ENCODE measurements at regions not wholly inside any gene's neighbourhood (a gene's known extent, or its start where the extent isn't known, plus 50 kb on each side); places are given as distances from the start of the nearest gene placed in this dataset.

DNA sequence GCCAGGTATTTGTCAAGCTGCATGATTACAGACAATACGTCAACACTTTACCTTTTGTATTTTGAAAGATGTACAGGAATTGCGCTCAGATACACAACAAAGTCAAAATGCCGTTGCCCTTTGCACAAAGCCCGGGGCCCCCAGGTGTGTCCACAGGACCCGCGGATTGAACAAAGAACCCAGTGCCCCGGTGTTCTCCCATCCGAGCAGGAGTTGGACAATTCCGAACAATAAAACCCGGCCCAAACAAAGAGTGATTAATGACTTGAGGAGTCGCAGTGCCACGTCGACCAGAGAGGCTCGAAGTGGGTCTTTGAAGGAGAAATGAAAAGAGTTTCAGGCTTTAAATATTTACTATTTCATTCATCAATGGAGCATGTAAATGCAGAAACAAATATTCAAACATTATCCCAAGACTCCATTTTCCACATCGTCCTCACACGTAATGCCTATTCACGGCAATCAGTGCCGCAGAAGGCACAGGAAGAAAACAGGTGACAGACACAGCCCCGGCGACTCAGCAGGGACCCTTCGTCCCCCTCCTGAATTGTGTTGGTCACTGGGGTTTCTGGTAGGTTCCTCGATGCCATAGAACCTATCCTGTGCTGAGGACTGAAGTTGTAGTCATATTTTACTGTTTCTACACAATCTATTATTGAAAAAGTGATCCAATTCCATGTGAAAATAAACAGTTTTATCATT is 70.9 kb upstream of the MGMT start:
- DNase-seq = no peak

DNA sequence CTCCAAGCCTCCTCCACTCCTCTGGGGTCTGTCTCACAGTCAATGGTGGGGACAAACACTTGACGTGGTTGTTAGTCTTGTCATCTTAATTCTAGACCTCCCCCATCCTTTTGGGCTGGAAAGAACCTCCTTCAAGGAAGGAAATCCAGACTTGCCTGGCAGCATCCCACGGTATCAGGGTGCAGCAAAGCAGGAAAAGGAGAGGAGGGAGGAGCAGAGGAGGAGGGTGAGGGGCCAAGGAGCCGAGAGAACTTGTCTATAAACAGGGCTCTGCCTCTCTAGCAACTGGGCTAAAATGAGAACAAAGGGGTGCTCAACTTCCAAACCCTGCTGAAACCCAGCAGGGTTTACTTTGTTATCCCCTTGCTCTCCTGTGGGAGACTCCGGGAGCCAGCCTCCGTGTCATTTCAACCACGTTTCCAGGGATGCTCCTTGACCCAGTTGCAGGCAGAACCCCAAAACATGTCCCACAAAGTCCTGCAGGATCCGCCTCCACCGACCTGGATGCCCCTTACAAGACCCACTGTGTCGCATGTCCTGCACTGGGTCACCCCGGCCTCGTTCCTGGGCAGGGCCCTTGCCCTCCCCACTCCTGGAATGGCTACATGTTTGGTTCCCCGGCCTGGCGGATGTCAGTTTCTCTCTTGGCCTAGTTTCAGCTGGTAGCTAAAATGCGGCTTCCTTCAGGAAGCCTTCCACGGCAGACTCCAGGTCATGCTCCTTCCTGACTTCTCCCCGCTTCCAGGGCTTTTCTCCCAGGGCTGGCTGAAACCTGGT is 69.7 kb upstream of the MGMT start:
- DNase-seq = no peak

DNA sequence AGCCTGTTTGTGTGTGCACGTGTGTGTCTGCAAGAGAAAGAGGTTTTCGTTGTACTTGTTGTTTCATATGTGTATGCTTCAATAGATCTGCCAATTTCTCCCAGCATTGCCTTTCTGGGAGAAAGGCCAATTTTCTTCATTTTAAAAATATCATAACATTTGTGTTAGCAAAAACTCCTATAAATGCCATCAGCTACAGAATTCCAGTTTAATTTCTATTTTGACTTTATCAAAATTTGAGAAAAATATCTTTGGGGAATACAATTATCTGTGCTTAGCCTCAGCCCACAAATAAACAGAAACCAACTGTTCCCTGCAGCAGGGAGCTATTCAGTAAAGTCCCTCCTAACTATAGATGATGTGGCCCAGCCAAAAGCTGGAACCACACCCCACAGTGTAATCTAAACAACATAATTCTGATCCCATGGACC is 68.3 kb upstream of the MGMT start:
- DNase-seq = no peak

DNA sequence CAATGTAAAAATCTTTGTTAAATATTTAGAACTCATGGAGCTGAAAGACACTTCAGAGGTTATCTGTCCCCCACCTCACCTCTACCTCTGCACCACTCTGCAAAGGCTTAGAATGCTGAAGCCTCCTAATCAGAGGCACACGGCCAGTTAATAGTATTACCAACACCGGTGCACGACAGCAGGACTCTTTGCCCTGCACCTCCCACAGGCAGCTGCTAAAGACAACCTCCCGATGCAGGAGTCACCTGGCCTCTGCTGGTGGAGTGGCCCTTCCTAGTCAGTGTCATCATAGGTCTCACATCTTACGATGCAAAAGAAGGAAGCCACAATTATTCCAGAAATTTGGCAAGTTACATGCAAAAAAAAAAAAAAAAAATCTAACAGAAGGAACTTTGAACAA is 66.6 kb upstream of the MGMT start:
- no peak for DNase-seq

DNA sequence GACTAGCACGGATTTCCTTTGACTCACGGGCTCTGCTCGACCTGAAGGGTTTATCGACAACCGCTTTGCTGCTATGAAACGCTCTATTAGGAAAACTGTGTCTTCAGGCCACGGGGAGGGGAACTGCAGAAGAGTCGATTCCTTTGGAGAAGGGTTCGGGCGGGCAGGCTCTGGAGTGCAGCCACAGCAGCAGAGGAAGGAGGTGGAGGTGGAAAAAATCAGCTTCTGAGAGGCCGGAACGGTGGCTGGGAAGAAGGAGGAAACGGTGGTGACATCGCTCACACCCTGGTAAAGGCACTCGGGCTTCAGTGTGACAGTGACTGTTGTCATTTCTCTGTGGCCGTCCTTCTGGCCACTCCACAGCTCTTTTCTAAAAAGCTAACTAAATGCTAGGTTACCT is 64.6 kb upstream of the MGMT start:
- no peak for DNase-seq

DNA sequence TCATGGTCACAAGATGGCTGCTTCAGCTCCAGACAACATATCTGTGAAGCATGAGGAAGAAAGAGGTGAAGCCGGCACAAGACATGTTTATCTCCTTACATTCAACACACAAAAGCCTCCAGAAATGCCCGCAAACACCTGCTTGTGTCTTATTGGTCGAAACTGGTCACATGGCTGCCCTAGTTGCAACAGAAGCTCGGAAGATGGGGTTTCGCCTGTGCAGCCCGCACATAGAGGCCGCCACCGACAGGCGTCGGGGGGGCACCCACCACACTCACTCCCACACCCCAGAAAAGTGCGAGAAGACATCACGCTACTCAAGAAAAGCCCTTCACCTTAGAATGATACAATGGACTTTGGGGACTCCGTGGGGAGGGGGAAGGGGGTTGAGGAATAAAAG is 63.0 kb upstream of the MGMT start:
- no peak for DNase-seq

DNA sequence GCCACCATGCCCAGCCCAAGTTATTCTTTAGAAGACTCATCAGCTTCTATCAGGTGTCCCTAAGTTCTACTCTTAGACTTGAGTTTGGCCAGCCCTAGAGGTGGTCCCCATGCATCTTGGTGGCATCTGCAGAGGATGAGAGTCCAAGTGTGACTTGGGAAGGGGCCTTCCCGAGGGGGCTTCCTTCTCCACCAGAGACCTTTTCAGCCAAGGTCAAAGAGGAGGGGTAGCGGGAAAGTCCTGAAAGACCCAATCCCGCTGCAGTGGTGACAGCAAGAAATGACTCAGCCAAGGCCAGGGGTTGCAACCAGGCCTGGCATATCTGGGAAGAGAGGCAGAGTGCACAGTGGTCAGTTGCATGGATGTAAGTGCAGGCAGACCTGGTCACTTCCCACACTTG is 61.7 kb upstream of the MGMT start:
- no peak for DNase-seq

DNA sequence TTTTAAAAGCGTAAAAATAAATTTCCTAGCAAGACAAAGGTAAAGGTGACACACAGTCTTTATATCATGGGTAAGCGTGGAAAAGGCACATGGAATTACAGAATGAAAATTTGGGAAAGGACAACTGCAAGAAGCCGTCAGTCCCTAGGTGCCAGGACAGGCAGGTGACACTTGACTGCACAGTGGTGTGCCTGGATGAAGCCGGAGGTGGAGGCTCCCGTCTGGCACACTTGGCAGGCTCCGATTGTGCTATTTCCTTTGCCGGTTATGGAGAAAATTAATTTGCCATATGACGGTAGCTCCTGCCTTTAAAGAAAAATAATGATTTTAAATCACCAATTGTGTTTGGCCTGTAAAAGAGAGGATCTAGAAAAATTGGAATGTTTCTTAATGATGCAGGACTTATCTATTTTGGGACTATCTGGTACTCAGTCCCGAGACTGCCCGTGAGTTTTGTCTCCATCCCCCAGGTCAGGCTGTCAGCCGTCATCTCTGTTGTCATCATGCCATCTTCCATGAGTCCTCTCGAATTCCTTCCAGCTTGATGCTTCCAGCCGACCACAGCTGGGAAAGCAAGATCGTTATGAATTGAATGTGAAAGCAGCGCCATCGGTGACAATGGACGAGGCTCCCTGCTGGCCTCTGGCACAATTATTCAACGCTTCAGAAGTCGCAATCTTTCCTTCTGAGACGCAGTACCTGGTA is 56.2 kb upstream of the MGMT start:
- no peak for DNase-seq

DNA sequence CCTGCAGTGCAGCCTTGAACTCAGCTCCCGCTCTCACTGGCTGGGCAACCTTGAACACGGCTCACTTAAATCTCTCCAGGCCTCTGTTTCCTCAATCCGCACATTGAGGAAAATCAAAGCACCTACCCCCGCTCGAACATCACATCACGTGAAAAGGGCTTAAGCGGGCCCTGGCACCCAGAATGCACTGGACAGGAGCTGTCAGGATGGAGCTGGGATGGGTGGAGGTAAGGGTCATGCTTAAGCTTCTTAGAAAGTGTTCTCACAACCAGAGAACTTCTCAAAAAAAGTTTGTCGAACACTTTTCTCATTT is 55.7 kb upstream of the MGMT start:
- no peak for DNase-seq

DNA sequence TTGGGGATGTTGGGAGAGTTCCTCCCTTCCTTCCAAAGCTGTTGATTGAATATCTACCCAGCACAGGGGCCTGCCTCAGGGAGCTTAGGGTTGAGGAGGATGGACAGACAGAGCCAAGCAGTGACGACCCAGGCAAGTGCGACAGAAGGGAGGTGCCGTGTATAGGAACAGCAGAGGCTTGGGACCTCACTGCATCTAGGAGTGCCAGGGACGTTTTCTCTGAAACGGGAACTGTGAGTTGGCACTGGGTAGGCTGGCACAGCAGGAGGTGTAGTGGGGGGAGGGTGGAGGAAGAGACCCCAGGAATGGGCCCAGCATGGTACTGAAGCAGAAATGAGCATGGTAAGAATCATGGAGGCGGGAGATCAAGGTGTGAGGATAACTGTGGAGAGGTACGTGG is 55.3 kb upstream of the MGMT start:
- DNase-seq = no peak

DNA sequence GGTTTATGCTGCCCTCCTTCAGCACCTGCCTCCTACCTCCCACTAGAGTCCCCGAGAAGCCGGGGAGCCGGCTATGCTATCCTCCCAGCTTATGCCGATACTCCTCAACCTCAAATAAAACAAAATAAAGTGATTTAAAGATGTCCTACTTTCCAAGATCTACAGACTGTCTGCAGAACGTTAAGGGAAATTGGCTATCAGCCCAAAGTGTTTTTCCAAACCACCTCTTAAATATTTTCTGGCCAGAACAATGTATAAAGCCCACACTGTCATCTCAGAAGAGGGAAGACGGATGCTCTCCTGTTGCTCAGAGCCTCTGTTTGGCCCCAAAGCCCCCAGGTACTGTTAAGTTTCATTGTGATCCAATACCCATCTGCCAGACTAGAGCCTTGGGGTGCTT is 54.0 kb upstream of the MGMT start:
- DNase-seq = no peak

DNA sequence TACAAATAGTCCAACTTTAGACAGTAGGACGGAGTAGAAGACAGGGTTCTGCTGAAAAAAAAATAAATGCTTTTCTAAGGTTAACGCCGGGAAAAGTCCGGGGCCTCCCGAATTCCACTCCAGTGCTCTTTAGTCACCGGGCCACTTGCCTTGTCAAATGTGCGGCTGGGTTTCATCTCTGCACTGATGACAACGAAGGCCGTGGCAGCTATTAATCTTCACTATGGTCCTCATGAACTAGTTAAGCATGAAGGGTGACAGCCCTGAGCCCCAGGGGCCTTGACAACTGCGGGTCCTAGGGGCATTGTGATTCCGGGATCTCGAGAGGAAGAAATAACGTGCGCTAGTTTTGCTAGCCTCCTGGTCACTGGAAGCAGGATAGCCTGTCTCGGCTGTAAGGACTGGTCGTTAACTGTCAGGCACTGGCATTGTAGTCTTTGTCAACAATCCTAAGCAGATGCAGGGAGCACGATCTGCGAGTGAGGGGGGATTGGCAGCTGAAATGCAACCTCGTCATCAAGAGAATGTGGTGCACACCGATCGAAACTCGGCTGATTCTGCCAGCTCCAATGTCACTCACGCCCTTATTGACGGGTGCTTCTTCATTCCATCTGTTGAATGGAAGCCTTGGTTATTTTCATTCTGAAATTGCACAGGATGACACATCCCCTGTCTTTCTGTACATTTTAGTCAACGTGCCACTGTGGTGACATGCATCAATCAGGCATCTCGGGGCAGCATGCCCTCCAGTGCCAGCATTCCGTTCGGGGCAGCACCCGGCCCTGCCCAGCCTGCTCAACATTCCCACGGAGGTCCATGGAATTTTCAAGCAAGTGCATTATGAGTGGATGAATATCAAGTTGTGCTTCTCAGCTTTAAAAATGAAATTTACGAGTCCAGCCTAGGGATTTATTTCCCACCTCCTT is 51.6 kb upstream of the MGMT start:
- no peak for DNase-seq

DNA sequence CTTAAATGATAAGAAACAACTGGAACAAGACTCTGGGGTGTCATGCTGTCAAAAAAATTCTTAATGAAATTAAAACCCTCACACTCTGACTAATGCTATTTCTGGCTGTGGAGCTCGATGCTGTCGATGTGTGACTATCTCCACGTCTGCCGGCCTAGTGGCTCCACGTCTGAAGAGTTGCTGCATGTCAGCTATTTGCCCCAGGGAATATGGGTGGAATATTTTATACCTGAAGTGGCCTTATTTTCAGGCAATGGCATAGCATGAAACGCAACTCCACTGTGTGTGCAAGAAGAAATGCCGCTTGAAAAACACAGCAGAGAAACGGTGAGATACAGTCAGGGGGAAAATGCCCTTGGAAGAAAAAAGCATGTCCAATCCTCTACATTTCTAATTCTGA is 50.9 kb upstream of the MGMT start:
- no peak for DNase-seq

DNA sequence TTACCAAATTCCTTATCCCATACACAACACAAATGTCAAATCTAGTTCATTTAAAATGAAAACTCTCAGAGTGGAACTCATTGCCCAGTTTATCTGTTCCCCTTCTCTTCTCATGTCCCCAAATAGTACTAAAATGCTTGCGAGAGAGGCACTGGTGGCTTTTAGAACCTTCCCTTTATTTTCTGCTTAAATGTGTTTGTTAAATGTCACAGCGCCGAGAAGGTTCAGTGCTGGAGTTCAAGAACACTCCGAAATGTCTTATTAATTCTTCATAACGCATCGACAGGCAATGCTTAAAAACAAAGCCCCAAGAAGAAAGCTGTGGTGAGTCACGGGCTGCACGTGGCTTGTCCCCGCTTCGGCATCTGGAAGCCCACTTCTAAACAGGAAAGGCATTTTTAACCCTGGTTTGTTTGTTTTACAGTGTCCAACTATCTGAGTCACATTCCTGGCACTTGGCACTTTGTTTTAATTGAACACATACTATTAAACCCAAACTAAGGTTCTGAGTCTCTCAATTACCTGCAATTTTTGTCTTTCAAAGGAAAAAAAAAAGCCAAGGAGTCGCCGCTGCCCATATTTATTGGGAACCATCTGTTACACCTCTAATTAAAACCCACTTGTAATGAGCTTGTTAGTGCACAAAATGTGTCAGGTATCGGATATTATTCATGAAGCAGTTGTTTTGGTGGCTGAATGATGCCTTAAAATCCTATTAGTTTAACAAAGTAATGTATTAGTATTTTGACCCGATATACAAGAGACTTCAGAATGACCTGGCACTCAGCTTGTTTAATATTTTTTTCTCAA is 49.9 kb upstream of the MGMT start:
- no peak for DNase-seq
